ENCODE measurements at regions not wholly inside any gene's neighbourhood (a gene's known extent, or its start where the extent isn't known, plus 50 kb on each side); places are given as distances from the start of the nearest gene placed in this dataset.

GRCh38 chr3:144912968-144913367 lies 941.3 kb downstream of the DIPK2A start:
- no peak for TF ChIP-seq CTCF (IDR thresholded peaks at IDR 0.05)
- Histone ChIP-seq H3K27ac (no peak overlapping the region), H3K4me3 (no peak overlapping the region), H3K4me1 (ENCODE audit: control insufficient read depth in 1 of 2, low read depth in 2 of 2) (no peaks in the 10 kb centered on the region), H3K27me3 (replicated peaks; ENCODE audit: insufficient read depth) (no peaks in the 10 kb centered on the region), H3K9me3 (no peaks in the 10 kb centered on the region), H3K36me3 (no peaks in the 10 kb centered on the region)
- DNase-seq (ENCODE audit: low spot score), result no peak
- no peak for ATAC-seq (ENCODE audit: insufficient number of reproducible peaks, low FRiP score, low read depth)

GRCh38 chr3:144915202-144915601 lies 943.6 kb downstream of the DIPK2A start:
- no peak overlapping the region for H3K27ac ChIP-seq
- H3K36me3 ChIP-seq, result no peaks in the 10 kb centered on the region
- DNase-seq (ENCODE audit: low spot score) (no peak), ATAC-seq (ENCODE audit: insufficient number of reproducible peaks, low FRiP score, low read depth) (no peak)
- H3K27me3 ChIP-seq (replicated peaks; ENCODE audit: insufficient read depth), result no peaks in the 10 kb centered on the region
- H3K4me3 ChIP-seq, result no peak overlapping the region
- no peaks in the 10 kb centered on the region for H3K4me1 ChIP-seq (ENCODE audit: control insufficient read depth in 1 of 2, low read depth in 2 of 2)
- H3K9me3 ChIP-seq, result no peaks in the 10 kb centered on the region
- no peak for TF ChIP-seq CTCF (IDR thresholded peaks at IDR 0.05)

- no peaks in the 10 kb centered on the region for H3K9me3 ChIP-seq
- H3K27ac ChIP-seq, result no peak overlapping the region
- no peaks in the 10 kb centered on the region for H3K27me3 ChIP-seq (replicated peaks; ENCODE audit: insufficient read depth)
- no peak for DNase-seq (ENCODE audit: low spot score)
- no peak for ATAC-seq (ENCODE audit: insufficient number of reproducible peaks, low FRiP score, low read depth)
- peaks cover 0 to 7% of the 10 kb centered on the region in 2 donors for H3K4me1 ChIP-seq (ENCODE audit: control insufficient read depth in 1 of 2, low read depth in 2 of 2)
- no peak for TF ChIP-seq CTCF (IDR thresholded peaks at IDR 0.05)
- no peak overlapping the region for H3K4me3 ChIP-seq
- H3K36me3 ChIP-seq, result no peaks in the 10 kb centered on the region
These were observed 950.1 kb downstream of the DIPK2A start for GRCh38 chr3:144921710-144922109.

GRCh38 chr3:144923046-144923775 lies 951.6 kb downstream of the DIPK2A start:
- no peak for TF ChIP-seq CTCF (IDR thresholded peaks at IDR 0.05)
- H3K4me1 ChIP-seq (ENCODE audit: control insufficient read depth in 1 of 2, low read depth in 2 of 2), result peaks cover 0 to 7% of the 10 kb centered on the region in 2 donors
- H3K27ac ChIP-seq, result no peak overlapping the region
- no peaks in the 10 kb centered on the region for H3K9me3 ChIP-seq
- no peaks in the 10 kb centered on the region for H3K27me3 ChIP-seq (replicated peaks; ENCODE audit: insufficient read depth)
- H3K36me3 ChIP-seq, result no peaks in the 10 kb centered on the region
- H3K4me3 ChIP-seq, result no peak overlapping the region
- DNase-seq (ENCODE audit: low spot score) (no peak), ATAC-seq (ENCODE audit: insufficient number of reproducible peaks, low FRiP score, low read depth) (no peak)

GRCh38 chr3:144930431-144930830 lies 958.8 kb downstream of the DIPK2A start:
- Histone ChIP-seq H3K27me3 (replicated peaks; ENCODE audit: insufficient read depth) (no peaks in the 10 kb centered on the region), H3K4me1 (ENCODE audit: control insufficient read depth in 1 of 2, low read depth in 2 of 2) (no peaks in the 10 kb centered on the region), H3K9me3 (no peaks in the 10 kb centered on the region), H3K4me3 (no peak overlapping the region), H3K36me3 (no peaks in the 10 kb centered on the region), H3K27ac (no peak overlapping the region)
- DNase-seq (ENCODE audit: low spot score) (no peak), ATAC-seq (ENCODE audit: insufficient number of reproducible peaks, low FRiP score, low read depth) (no peak)
- no peak for TF ChIP-seq CTCF (IDR thresholded peaks at IDR 0.05)
